Epithelial cell of proximal tubule (primary cell): ENCODE measurements at regions not wholly inside any gene's neighbourhood (a gene's known extent, or its start where the extent isn't known, plus 50 kb on each side); places are given as distances from the start of the nearest gene placed in this dataset.

Experiments used
- DNase-seq: peaks from one replicate; pipeline ENCODE4 v3.0.0-alpha.2; 2011; ENCODE audit warnings: low read depth
- H3K4me3 ChIP-seq: 2 replicates; pipeline ENCODE4 v1.5.1; 2011; ENCODE audit warnings: low read depth, mild to moderate bottlenecking, low read length
- TF ChIP-seq, protein P1 (sequence below): conservative IDR thresholded peaks from 2 replicates; pipeline ENCODE4 v1.5.1; 2012; ENCODE audit warnings: low read depth, mild to moderate bottlenecking, low read length

- DNase-seq, result no peak
- TF ChIP-seq, protein P1, sequence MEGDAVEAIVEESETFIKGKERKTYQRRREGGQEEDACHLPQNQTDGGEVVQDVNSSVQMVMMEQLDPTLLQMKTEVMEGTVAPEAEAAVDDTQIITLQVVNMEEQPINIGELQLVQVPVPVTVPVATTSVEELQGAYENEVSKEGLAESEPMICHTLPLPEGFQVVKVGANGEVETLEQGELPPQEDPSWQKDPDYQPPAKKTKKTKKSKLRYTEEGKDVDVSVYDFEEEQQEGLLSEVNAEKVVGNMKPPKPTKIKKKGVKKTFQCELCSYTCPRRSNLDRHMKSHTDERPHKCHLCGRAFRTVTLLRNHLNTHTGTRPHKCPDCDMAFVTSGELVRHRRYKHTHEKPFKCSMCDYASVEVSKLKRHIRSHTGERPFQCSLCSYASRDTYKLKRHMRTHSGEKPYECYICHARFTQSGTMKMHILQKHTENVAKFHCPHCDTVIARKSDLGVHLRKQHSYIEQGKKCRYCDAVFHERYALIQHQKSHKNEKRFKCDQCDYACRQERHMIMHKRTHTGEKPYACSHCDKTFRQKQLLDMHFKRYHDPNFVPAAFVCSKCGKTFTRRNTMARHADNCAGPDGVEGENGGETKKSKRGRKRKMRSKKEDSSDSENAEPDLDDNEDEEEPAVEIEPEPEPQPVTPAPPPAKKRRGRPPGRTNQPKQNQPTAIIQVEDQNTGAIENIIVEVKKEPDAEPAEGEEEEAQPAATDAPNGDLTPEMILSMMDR, result no peak
- no peak overlapping the region for H3K4me3 ChIP-seq
Measured at GRCh38 chr20:59537991-59538390, 66.3 kb upstream of the PHACTR3 start.

DNA sequence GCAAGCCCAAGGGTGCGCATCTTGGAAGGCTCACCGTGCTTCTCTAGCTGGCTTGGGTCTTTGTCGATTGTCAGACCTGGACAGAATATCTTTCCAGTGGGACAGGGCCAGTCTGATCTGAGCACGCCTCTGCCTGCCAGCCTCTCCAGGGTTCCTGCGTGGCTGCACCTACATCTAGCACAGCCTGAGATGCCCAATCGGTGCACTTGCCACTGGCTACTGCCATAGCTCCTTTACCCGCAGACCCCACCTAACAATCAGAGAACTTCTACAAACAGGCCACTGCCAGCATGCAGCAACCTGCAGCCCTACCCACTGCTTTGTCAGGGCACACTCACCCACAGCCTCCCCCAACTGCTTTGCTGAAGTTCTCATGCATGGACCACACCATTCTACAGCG, 56.7 kb upstream of the PHACTR3 start:
- no peak overlapping the region for H3K4me3 ChIP-seq
- DNase-seq, result no peak
- TF ChIP-seq, protein P1, result no peak
